ENCODE measurements at regions not wholly inside any gene's neighbourhood (a gene's known extent, or its start where the extent isn't known, plus 50 kb on each side); places are given as distances from the start of the nearest gene placed in this dataset.

DNA sequence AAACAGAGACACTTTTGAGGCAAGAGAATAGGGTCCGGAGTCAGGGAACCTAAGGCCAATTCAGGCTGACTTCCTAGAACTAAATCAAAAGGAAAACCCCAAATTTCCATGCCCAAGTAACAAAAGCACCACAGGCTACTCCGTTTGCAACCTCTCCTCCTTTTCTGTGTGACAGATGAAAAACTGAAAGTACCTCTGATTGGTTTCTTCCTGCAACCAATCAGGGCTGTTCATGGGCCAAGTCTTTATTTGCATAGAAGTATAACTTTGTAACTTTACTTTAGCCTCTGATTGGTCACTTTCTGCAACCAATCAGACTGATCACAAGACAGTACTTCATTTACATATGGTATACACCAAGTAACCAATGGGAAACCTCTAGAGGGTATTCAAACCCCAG is 239.9 kb upstream of the KCND2 start:
- no peak overlapping the region for H3K4me3 ChIP-seq (ENCODE audit: extremely low read depth, insufficient read depth, low read length, poor library complexity, severe bottlenecking)
- no peaks in the 10 kb centered on the region for H3K4me1 ChIP-seq (ENCODE audit: control insufficient read depth, insufficient read depth, low read length, poor library complexity, severe bottlenecking)
- no peaks in the 10 kb centered on the region for H3K36me3 ChIP-seq (ENCODE audit: control insufficient read depth, insufficient read depth, low read length)
- no peaks in the 10 kb centered on the region for H3K9me3 ChIP-seq (ENCODE audit: control insufficient read depth, low read length)
- H3K27ac ChIP-seq (ENCODE audit: low read depth, low read length, severe bottlenecking) = no peak overlapping the region
- WGBS, 2 experiments (ENCODE audit: insufficient coverage in 2 of 2) = 22 to 56% methylated on average over 1 of the region's 2 CpGs

GRCh38 chr7:120039138-120039537 is 233.8 kb upstream of the KCND2 start:
- Histone ChIP-seq H3K4me3 (ENCODE audit: extremely low read depth, insufficient read depth, low read length, poor library complexity, severe bottlenecking) (no peak overlapping the region), H3K4me1 (ENCODE audit: control insufficient read depth, insufficient read depth, low read length, poor library complexity, severe bottlenecking) (no peaks in the 10 kb centered on the region), H3K27ac (ENCODE audit: low read depth, low read length, severe bottlenecking) (no peak overlapping the region), H3K36me3 (ENCODE audit: control insufficient read depth, insufficient read depth, low read length) (no peaks in the 10 kb centered on the region), H3K9me3 (ENCODE audit: control insufficient read depth, low read length) (no peaks in the 10 kb centered on the region)
- 88 to 95% methylated on average over 2 of the region's 2 CpGs for WGBS, 2 experiments (ENCODE audit: insufficient coverage in 2 of 2)

- Histone ChIP-seq H3K36me3 (ENCODE audit: control insufficient read depth, insufficient read depth, low read length) (no peaks in the 10 kb centered on the region), H3K9me3 (ENCODE audit: control insufficient read depth, low read length) (no peaks in the 10 kb centered on the region), H3K4me3 (ENCODE audit: extremely low read depth, insufficient read depth, low read length, poor library complexity, severe bottlenecking) (no peak overlapping the region), H3K4me1 (ENCODE audit: control insufficient read depth, insufficient read depth, low read length, poor library complexity, severe bottlenecking) (no peaks in the 10 kb centered on the region), H3K27ac (ENCODE audit: low read depth, low read length, severe bottlenecking) (no peak overlapping the region)
These were observed 231.2 kb upstream of the KCND2 start for GRCh38 chr7:120041798-120042197.

DNA sequence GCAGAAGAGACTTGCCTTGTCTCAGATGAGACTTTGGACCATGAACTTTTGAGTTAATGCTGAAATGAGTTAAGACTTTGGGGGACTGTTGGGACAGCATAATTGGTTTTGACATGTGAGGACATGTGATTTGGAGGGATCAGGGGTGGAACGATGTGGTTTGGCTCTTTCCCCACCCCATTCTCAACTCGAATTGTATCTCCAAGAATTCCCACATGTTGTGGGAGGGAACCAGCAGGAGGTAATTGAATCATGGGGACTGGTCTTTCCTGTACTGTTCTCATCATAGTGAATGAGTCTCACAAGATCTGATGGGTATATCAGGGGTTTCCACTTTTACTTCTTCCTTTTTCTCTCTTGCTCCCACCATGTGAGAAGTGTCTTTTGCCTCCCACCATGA is 229.7 kb upstream of the KCND2 start:
- no peaks in the 10 kb centered on the region for H3K9me3 ChIP-seq (ENCODE audit: control insufficient read depth, low read length)
- no peak overlapping the region for H3K4me3 ChIP-seq (ENCODE audit: extremely low read depth, insufficient read depth, low read length, poor library complexity, severe bottlenecking)
- no peaks in the 10 kb centered on the region for H3K36me3 ChIP-seq (ENCODE audit: control insufficient read depth, insufficient read depth, low read length)
- WGBS, 2 experiments (ENCODE audit: insufficient coverage in 2 of 2) = no CpG with 5 or more reads among the region's 2 CpGs
- H3K4me1 ChIP-seq (ENCODE audit: control insufficient read depth, insufficient read depth, low read length, poor library complexity, severe bottlenecking) = no peaks in the 10 kb centered on the region
- H3K27ac ChIP-seq (ENCODE audit: low read depth, low read length, severe bottlenecking) = no peak overlapping the region

DNA sequence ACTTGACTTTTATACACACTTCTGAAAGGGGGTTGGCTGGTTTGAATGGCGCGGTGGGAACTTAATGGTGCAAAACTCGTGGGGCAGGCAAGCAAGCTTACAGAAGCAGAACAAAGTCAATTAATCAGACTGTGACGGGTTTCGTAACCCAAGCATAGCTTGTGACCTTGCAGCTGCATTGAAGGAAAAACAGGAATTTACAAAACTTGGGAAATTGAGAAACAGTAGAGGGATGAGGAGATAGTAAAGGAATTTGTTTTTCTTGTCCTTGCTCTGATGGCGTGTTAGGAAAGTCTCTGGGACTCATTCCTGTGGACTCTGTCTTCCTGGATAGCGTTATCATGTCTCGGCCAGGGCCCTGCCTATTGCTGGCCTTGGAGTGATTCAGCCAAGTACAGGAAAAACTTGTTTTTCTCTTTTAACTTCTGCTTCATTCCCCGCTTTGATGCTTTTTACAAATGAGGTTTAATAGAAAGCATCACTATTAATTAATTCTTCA is 220.0 kb upstream of the KCND2 start:
- Histone ChIP-seq H3K36me3 (ENCODE audit: control insufficient read depth, insufficient read depth, low read length) (no peaks in the 10 kb centered on the region), H3K9me3 (ENCODE audit: control insufficient read depth, low read length) (no peaks in the 10 kb centered on the region), H3K4me3 (ENCODE audit: extremely low read depth, insufficient read depth, low read length, poor library complexity, severe bottlenecking) (no peak overlapping the region), H3K4me1 (ENCODE audit: control insufficient read depth, insufficient read depth, low read length, poor library complexity, severe bottlenecking) (peaks cover 32% of the 10 kb centered on the region), H3K27ac (ENCODE audit: low read depth, low read length, severe bottlenecking) (peak overlapping the region; percentile 88)
- 79 to 84% methylated on average over 7 to 8 of the region's 9 CpGs for WGBS, 2 experiments (ENCODE audit: insufficient coverage in 2 of 2)

- H3K27ac ChIP-seq (ENCODE audit: low read depth, low read length, severe bottlenecking) = peak overlapping the region; percentile 88
- H3K36me3 ChIP-seq (ENCODE audit: control insufficient read depth, insufficient read depth, low read length) = no peaks in the 10 kb centered on the region
- H3K9me3 ChIP-seq (ENCODE audit: control insufficient read depth, low read length) = no peaks in the 10 kb centered on the region
- H3K4me3 ChIP-seq (ENCODE audit: extremely low read depth, insufficient read depth, low read length, poor library complexity, severe bottlenecking) = no peak overlapping the region
- H3K4me1 ChIP-seq (ENCODE audit: control insufficient read depth, insufficient read depth, low read length, poor library complexity, severe bottlenecking) = peaks cover 32% of the 10 kb centered on the region
- WGBS, 2 experiments (ENCODE audit: insufficient coverage in 2 of 2) = 93 to 94% methylated on average over 2 of the region's 5 CpGs
These were observed 219.5 kb upstream of the KCND2 start for GRCh38 chr7:120053390-120053961.

GRCh38 chr7:120054376-120055100 is 218.4 kb upstream of the KCND2 start:
- Histone ChIP-seq H3K4me3 (ENCODE audit: extremely low read depth, insufficient read depth, low read length, poor library complexity, severe bottlenecking) (no peak overlapping the region), H3K36me3 (ENCODE audit: control insufficient read depth, insufficient read depth, low read length) (no peaks in the 10 kb centered on the region), H3K4me1 (ENCODE audit: control insufficient read depth, insufficient read depth, low read length, poor library complexity, severe bottlenecking) (peaks cover 32% of the 10 kb centered on the region), H3K9me3 (ENCODE audit: control insufficient read depth, low read length) (no peaks in the 10 kb centered on the region), H3K27ac (ENCODE audit: low read depth, low read length, severe bottlenecking) (peak overlapping the region; percentile 3)
- 94% methylated on average over 7 to 8 of the region's 12 CpGs for WGBS, 2 experiments (ENCODE audit: insufficient coverage in 2 of 2)

DNA sequence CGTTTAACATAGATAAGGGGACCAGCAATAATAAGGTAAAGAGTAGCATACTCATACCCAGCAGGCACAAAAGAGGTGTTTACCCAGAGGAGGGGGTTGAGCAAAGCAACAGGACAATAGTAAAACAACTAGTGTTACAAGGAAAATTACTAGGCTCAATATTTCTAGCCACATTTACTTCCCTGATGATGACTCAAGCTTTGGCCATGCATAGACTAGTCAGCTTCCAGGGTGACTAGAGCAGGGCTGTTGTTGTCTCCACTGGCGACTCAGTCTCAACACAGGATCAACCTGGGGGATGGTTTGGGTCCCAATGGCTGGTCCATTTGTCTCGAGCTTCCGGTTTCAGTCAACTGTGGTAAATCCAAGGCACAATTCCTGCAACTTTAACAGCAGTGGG is 217.7 kb upstream of the KCND2 start:
- 66 to 100% methylated on average over 1 to 3 of the region's 4 CpGs for WGBS, 2 experiments (ENCODE audit: insufficient coverage in 2 of 2)

GRCh38 chr7:120056227-120056626 is 216.7 kb upstream of the KCND2 start:
- Histone ChIP-seq H3K36me3 (ENCODE audit: control insufficient read depth, insufficient read depth, low read length) (no peaks in the 10 kb centered on the region), H3K4me3 (ENCODE audit: extremely low read depth, insufficient read depth, low read length, poor library complexity, severe bottlenecking) (no peak overlapping the region), H3K27ac (ENCODE audit: low read depth, low read length, severe bottlenecking) (no peak overlapping the region), H3K4me1 (ENCODE audit: control insufficient read depth, insufficient read depth, low read length, poor library complexity, severe bottlenecking) (peaks cover 32% of the 10 kb centered on the region), H3K9me3 (ENCODE audit: control insufficient read depth, low read length) (no peaks in the 10 kb centered on the region)
- WGBS, 2 experiments (ENCODE audit: insufficient coverage in 2 of 2) = 100% methylated on average over 1 of the region's 4 CpGs; no CpG with 5 or more reads in 1 of the 2 experiments

More for the DNA sequence above, 217.7 kb upstream of the KCND2 start:
- Histone ChIP-seq H3K4me1 (ENCODE audit: control insufficient read depth, insufficient read depth, low read length, poor library complexity, severe bottlenecking) (peaks cover 32% of the 10 kb centered on the region), H3K27ac (ENCODE audit: low read depth, low read length, severe bottlenecking) (peak overlapping the region; percentile 3), H3K36me3 (ENCODE audit: control insufficient read depth, insufficient read depth, low read length) (no peaks in the 10 kb centered on the region), H3K4me3 (ENCODE audit: extremely low read depth, insufficient read depth, low read length, poor library complexity, severe bottlenecking) (no peak overlapping the region), H3K9me3 (ENCODE audit: control insufficient read depth, low read length) (no peaks in the 10 kb centered on the region)

DNA sequence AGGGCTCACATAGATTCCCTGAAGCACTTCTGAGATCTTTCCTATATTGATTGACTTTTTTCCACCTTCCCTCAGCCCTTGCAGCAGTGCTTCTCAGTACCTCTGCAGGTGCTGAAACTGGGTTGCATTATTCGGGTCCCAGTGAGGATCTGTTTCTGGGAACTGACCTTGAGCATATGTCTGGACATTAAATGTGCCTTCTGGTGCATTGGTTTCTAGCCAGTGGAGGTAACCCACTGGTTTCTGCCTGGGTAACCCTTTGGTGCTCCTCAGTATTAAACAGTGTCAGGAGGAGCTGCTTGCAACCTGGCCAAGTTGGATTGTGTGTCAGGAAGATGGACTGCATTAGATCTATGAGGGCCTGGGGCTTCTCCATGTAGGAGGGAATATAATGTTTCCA is 213.3 kb upstream of the KCND2 start:
- Histone ChIP-seq H3K9me3 (ENCODE audit: control insufficient read depth, low read length) (no peaks in the 10 kb centered on the region), H3K36me3 (ENCODE audit: control insufficient read depth, insufficient read depth, low read length) (no peaks in the 10 kb centered on the region), H3K4me1 (ENCODE audit: control insufficient read depth, insufficient read depth, low read length, poor library complexity, severe bottlenecking) (peaks cover 13% of the 10 kb centered on the region), H3K27ac (ENCODE audit: low read depth, low read length, severe bottlenecking) (no peak overlapping the region), H3K4me3 (ENCODE audit: extremely low read depth, insufficient read depth, low read length, poor library complexity, severe bottlenecking) (no peak overlapping the region)
- WGBS, 2 experiments (ENCODE audit: insufficient coverage in 2 of 2) = 80 to 100% methylated on average over 1 of the region's 1 CpG

GRCh38 chr7:120060281-120060680 is 212.7 kb upstream of the KCND2 start:
- no peak overlapping the region for H3K27ac ChIP-seq (ENCODE audit: low read depth, low read length, severe bottlenecking)
- no peak overlapping the region for H3K4me3 ChIP-seq (ENCODE audit: extremely low read depth, insufficient read depth, low read length, poor library complexity, severe bottlenecking)
- no peaks in the 10 kb centered on the region for H3K9me3 ChIP-seq (ENCODE audit: control insufficient read depth, low read length)
- 67 to 89% methylated on average over 3 of the region's 4 CpGs for WGBS, 2 experiments (ENCODE audit: insufficient coverage in 2 of 2)
- peaks cover 7% of the 10 kb centered on the region for H3K4me1 ChIP-seq (ENCODE audit: control insufficient read depth, insufficient read depth, low read length, poor library complexity, severe bottlenecking)
- no peaks in the 10 kb centered on the region for H3K36me3 ChIP-seq (ENCODE audit: control insufficient read depth, insufficient read depth, low read length)

All from mesodermal cell (in vitro differentiated cells).